Small intestine (tissue), 7 donors: ENCODE measurements at regions not wholly inside any gene's neighbourhood (a gene's known extent, or its start where the extent isn't known, plus 50 kb on each side); places are given as distances from the start of the nearest gene placed in this dataset.

Source experiments
- DNase-seq, 2 donors: peaks; one replicate each; pipeline versions ENCODE4 v3.0.0 to v3.0.0-alpha.2; 2013
- FAIRE-seq: peaks from 2 replicates; lab custom pipeline; 2012; peaks lifted over from hg19 to GRCh38; lab: Jason Lieb, UNC
- H3K27ac ChIP-seq, 3 donors: one replicate each; pipeline ENCODE4 v1.5.1; 2013; ENCODE audit warnings: low read length in 2 of 3, mild to moderate bottlenecking in 2 of 3, control low read depth in 1 of 3, inconsistent platforms in 1 of 3, low read depth in 1 of 3, moderate library complexity in 1 of 3
- H3K27me3 ChIP-seq, 3 donors: one replicate each; pipeline ENCODE4 v1.6.1; 2013; ENCODE audit warnings: low read length in 3 of 3, inconsistent platforms in 1 of 3; ENCODE audit not compliant: control insufficient read depth in 3 of 3, insufficient read depth in 3 of 3
- H3K36me3 ChIP-seq, 3 donors: one replicate each; pipeline ENCODE4 v1.6.1; 2013; ENCODE audit warnings: low read length in 3 of 3, inconsistent platforms in 1 of 3, low read depth in 1 of 3, mild to moderate bottlenecking in 1 of 3, moderate library complexity in 1 of 3; ENCODE audit not compliant: control insufficient read depth in 3 of 3, insufficient read depth in 2 of 3
- H3K4me1 ChIP-seq, 3 donors: one replicate each; pipeline ENCODE4 v1.6.1; 2013; ENCODE audit warnings: low read length in 2 of 3, inconsistent platforms in 1 of 3, low read depth in 1 of 3, mild to moderate bottlenecking in 1 of 3, moderate library complexity in 1 of 3; ENCODE audit not compliant: control insufficient read depth in 3 of 3, insufficient read depth in 2 of 3
- H3K4me3 ChIP-seq, 3 donors: one replicate each; pipeline ENCODE4 v1.5.1; 2013; ENCODE audit warnings: low read length in 3 of 3, control low read depth in 1 of 3, inconsistent platforms in 1 of 3, low read depth in 1 of 3, mild to moderate bottlenecking in 1 of 3, moderate library complexity in 1 of 3
- H3K9me3 ChIP-seq, 2 donors: one replicate each; pipeline ENCODE4 v1.6.1; 2013; ENCODE audit warnings: low read depth in 1 of 2, low read length in 1 of 2; ENCODE audit not compliant: control insufficient read depth in 2 of 2, insufficient read depth in 1 of 2
- WGBS, 3 donors: extraction: QIAGEN DNeasy Blood & Tissue Kit; methylation state at CpG; one replicate each; pipeline ENCODE4 v1.1.7; 2013; 5-methylcytosine and 5-hydroxymethylcytosine counted together
- donor health status: healthy with polysubstance abuse.
- donor health status: control.
- donor health status: control.
- donor health status: Bipolar disorder and iron deficiency.
- donor health status: healthy.

GRCh38 chr2:22795287-22795866 is 589.6 kb upstream of the KLHL29 start:
- 15 to 41% (median 17%) methylated on average over 3 of the region's 3 CpGs for WGBS, 3 donors
- Histone ChIP-seq H3K9me3 (no peaks in the 10 kb centered on the region), H3K4me3 (no peak overlapping the region), H3K36me3 (no peaks in the 10 kb centered on the region), H3K27ac (no peak overlapping the region), H3K4me1 (no peaks in the 10 kb centered on the region), H3K27me3 (no peaks in the 10 kb centered on the region)
- no peak for DNase-seq
- FAIRE-seq, result no peak

- H3K4me3 ChIP-seq, result no peak overlapping the region
- 67 to 82% (median 78%) methylated on average over 1 of the region's 1 CpG for WGBS, 3 donors
- FAIRE-seq (no peak), DNase-seq (no peak)
- H3K36me3 ChIP-seq, result no peaks in the 10 kb centered on the region
- H3K4me1 ChIP-seq, result no peaks in the 10 kb centered on the region
- no peaks in the 10 kb centered on the region for H3K9me3 ChIP-seq
- no peaks in the 10 kb centered on the region for H3K27me3 ChIP-seq
- H3K27ac ChIP-seq, result no peak overlapping the region
Observed at GRCh38 chr2:22798386-22798785, 586.6 kb upstream of the KLHL29 start.

- FAIRE-seq (no peak), DNase-seq (no peak)
- Histone ChIP-seq H3K4me1 (no peaks in the 10 kb centered on the region), H3K27me3 (no peaks in the 10 kb centered on the region), H3K36me3 (no peaks in the 10 kb centered on the region), H3K9me3 (peaks cover 0 to 7% of the 10 kb centered on the region in 2 donors), H3K4me3 (no peak overlapping the region), H3K27ac (no peak overlapping the region)
- 50 to 67% (median 64%) methylated on average over 1 of the region's 1 CpG for WGBS, 3 donors
Observed at GRCh38 chr2:22800412-22800811, 584.6 kb upstream of the KLHL29 start.

- Histone ChIP-seq H3K9me3 (peaks cover 0 to 12% of the 10 kb centered on the region in 2 donors), H3K4me3 (no peak overlapping the region), H3K4me1 (no peaks in the 10 kb centered on the region), H3K27ac (no peak overlapping the region), H3K36me3 (no peaks in the 10 kb centered on the region), H3K27me3 (no peaks in the 10 kb centered on the region)
- 55 to 68% (median 59%) methylated on average over 3 of the region's 3 CpGs for WGBS, 3 donors
- FAIRE-seq, result no peak
- no peak for DNase-seq
Observed at GRCh38 chr2:22801071-22801470, 583.9 kb upstream of the KLHL29 start.

- Histone ChIP-seq H3K27me3 (no peaks in the 10 kb centered on the region), H3K4me3 (no peak overlapping the region), H3K4me1 (no peaks in the 10 kb centered on the region), H3K27ac (no peak overlapping the region), H3K9me3 (peaks cover 0 to 19% of the 10 kb centered on the region in 2 donors), H3K36me3 (no peaks in the 10 kb centered on the region)
- 83 to 84% (median 83%) methylated on average over 5 of the region's 5 CpGs for WGBS, 3 donors
- FAIRE-seq (no peak), DNase-seq (no peak)
Observed at GRCh38 chr2:22801970-22802369, 583.0 kb upstream of the KLHL29 start.

GRCh38 chr2:22807872-22808271 is 577.1 kb upstream of the KLHL29 start:
- Histone ChIP-seq H3K4me3 (no peak overlapping the region), H3K27me3 (no peaks in the 10 kb centered on the region), H3K36me3 (no peaks in the 10 kb centered on the region), H3K9me3 (peaks cover 0 to 22% of the 10 kb centered on the region in 2 donors), H3K4me1 (no peaks in the 10 kb centered on the region), H3K27ac (no peak overlapping the region)
- FAIRE-seq (no peak), DNase-seq (no peak)

GRCh38 chr2:22810602-22811001 is 574.4 kb upstream of the KLHL29 start:
- WGBS, 3 donors, result 59 to 72% (median 71%) methylated on average over 2 of the region's 2 CpGs

GRCh38 chr2:22812065-22812680 is 572.8 kb upstream of the KLHL29 start:
- Histone ChIP-seq H3K27me3 (no peaks in the 10 kb centered on the region), H3K9me3 (peaks cover 0 to 6% of the 10 kb centered on the region in 2 donors), H3K4me3 (no peak overlapping the region), H3K4me1 (no peaks in the 10 kb centered on the region), H3K27ac (no peak overlapping the region), H3K36me3 (no peaks in the 10 kb centered on the region)
- WGBS, 3 donors, result 9 to 42% (median 15%) methylated on average over 2 of the region's 2 CpGs
- FAIRE-seq, result peak; percentile 73
- DNase-seq, result peak; percentile 3 to 15

More at GRCh38 chr2:22810602-22811001, 574.4 kb upstream of the KLHL29 start:
- no peak for DNase-seq
- H3K27ac ChIP-seq, result no peak overlapping the region
- H3K4me3 ChIP-seq, result no peak overlapping the region
- no peaks in the 10 kb centered on the region for H3K36me3 ChIP-seq
- no peak for FAIRE-seq
- no peaks in the 10 kb centered on the region for H3K4me1 ChIP-seq
- peaks cover 0 to 18% of the 10 kb centered on the region in 2 donors for H3K9me3 ChIP-seq
- H3K27me3 ChIP-seq, result no peaks in the 10 kb centered on the region

GRCh38 chr2:22817197-22817596 is 567.8 kb upstream of the KLHL29 start:
- Histone ChIP-seq H3K27me3 (no peaks in the 10 kb centered on the region), H3K9me3 (peaks cover 0 to 3% of the 10 kb centered on the region in 2 donors), H3K4me1 (no peaks in the 10 kb centered on the region), H3K4me3 (no peak overlapping the region), H3K36me3 (no peaks in the 10 kb centered on the region), H3K27ac (no peak overlapping the region)
- FAIRE-seq, result no peak
- DNase-seq, result no peak
- WGBS, 3 donors, result 25 to 59% (median 35%) methylated on average over 4 of the region's 4 CpGs
